Muscle layer of duodenum (tissue), 2 donors: ENCODE measurements at regions not wholly inside any gene's neighbourhood (a gene's known extent, or its start where the extent isn't known, plus 50 kb on each side); places are given as distances from the start of the nearest gene placed in this dataset.

Source experiments
- H3K27ac ChIP-seq: one replicate; pipeline ENCODE4 v1.7.0; 2013; ENCODE audit warnings: mild to moderate bottlenecking, low read length
- H3K27me3 ChIP-seq: one replicate; pipeline ENCODE4 v1.7.0; 2013; ENCODE audit warnings: low read depth, mild to moderate bottlenecking, control low read depth, low read length
- H3K36me3 ChIP-seq, 2 donors: one replicate each; pipeline ENCODE4 v1.7.0; 2013; ENCODE audit warnings: low read length in 2 of 2, control low read depth in 1 of 2, mild to moderate bottlenecking in 1 of 2; ENCODE audit not compliant: insufficient read depth in 2 of 2, control insufficient read depth in 1 of 2
- H3K4me1 ChIP-seq, 2 donors: one replicate each; pipeline ENCODE4 v1.7.0; 2013; ENCODE audit warnings: low read length in 2 of 2, mild to moderate bottlenecking in 2 of 2, control low read depth in 1 of 2, moderate library complexity in 1 of 2; ENCODE audit not compliant: insufficient read depth in 2 of 2, control insufficient read depth in 1 of 2
- H3K4me3 ChIP-seq, 2 donors: one replicate each; pipeline ENCODE4 v1.7.0; 2013; ENCODE audit warnings: low read length in 2 of 2, low read depth in 1 of 2, mild to moderate bottlenecking in 1 of 2
- H3K9me3 ChIP-seq, 2 donors: one replicate each; pipeline ENCODE4 v1.7.0; 2013; ENCODE audit warnings: low read length in 2 of 2, control low read depth in 1 of 2, mild to moderate bottlenecking in 1 of 2; ENCODE audit not compliant: control insufficient read depth in 1 of 2
- donor health status: healthy.

DNA sequence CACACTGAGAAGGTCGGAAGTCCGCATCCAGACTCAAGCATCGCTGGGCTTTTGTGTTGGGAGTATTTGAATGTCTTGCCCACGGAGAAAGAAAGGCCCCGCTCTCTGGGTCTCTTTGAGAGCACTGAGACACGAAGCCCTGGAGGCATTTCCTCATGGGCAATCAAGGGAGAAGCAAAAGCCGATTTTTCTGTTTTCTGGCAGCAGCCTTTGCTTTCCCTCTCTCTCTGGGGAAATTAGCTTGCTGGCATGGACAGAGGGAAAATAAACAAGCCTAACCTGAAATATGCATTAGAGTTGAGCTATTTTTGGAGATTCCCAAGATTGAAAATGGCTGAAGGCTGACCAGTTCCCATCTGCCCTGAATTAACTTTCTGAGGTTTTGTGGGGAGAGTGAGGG lies 238.7 kb downstream of the HAPSTR1 start:
- H3K4me1 ChIP-seq, result peaks cover 0 to 9% of the 10 kb centered on the region in 2 donors
- no peak overlapping the region for H3K4me3 ChIP-seq
- H3K27ac ChIP-seq, result no peak overlapping the region
- H3K27me3 ChIP-seq, result no peaks in the 10 kb centered on the region
- H3K36me3 ChIP-seq, result no peaks in the 10 kb centered on the region
- H3K9me3 ChIP-seq, result no peaks in the 10 kb centered on the region

- Histone ChIP-seq H3K27ac (no peak overlapping the region), H3K9me3 (no peaks in the 10 kb centered on the region), H3K27me3 (no peaks in the 10 kb centered on the region), H3K36me3 (no peaks in the 10 kb centered on the region), H3K4me3 (no peak overlapping the region), H3K4me1 (peaks cover 0 to 9% of the 10 kb centered on the region in 2 donors)
These were observed 240.1 kb downstream of the HAPSTR1 start for GRCh38 chr16:9331503-9331902.

DNA sequence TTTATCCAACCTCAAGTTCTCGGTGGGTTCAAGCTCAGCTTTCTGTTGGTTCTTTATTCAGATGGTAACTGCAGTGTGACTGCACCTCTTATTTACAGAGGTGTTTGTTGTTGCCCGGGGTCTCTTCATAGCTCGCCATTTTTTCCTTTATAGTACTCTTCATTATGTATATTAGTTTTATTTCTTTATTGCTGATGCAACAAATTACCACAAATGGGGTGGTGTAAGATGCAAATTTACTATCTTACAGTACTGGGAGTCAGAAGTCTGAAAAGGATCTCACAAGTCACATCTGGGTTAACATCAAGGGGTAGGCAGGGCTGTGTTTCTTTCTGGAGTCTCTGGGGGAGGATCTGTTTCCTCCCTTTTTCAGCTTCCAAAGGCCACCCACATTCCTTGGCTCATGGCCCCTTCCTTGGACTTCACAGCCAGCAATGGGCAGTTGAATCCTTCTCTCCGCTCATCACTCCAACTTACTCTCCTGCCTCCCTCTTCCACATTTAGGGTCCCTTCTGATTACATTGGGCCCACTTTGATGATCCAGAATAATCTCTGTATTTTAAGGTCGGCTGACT lies 241.2 kb downstream of the HAPSTR1 start:
- H3K4me1 ChIP-seq, result peaks cover 0 to 9% of the 10 kb centered on the region in 2 donors
- H3K9me3 ChIP-seq, result no peaks in the 10 kb centered on the region
- no peaks in the 10 kb centered on the region for H3K36me3 ChIP-seq
- H3K27me3 ChIP-seq, result no peaks in the 10 kb centered on the region
- no peak overlapping the region for H3K4me3 ChIP-seq
- no peak overlapping the region for H3K27ac ChIP-seq

GRCh38 chr16:9333469-9333868 lies 242.0 kb downstream of the HAPSTR1 start:
- no peaks in the 10 kb centered on the region for H3K27me3 ChIP-seq
- no peaks in the 10 kb centered on the region for H3K9me3 ChIP-seq
- H3K36me3 ChIP-seq, result no peaks in the 10 kb centered on the region
- no peak overlapping the region for H3K27ac ChIP-seq
- peaks cover 0 to 9% of the 10 kb centered on the region in 2 donors for H3K4me1 ChIP-seq
- H3K4me3 ChIP-seq, result no peak overlapping the region

DNA sequence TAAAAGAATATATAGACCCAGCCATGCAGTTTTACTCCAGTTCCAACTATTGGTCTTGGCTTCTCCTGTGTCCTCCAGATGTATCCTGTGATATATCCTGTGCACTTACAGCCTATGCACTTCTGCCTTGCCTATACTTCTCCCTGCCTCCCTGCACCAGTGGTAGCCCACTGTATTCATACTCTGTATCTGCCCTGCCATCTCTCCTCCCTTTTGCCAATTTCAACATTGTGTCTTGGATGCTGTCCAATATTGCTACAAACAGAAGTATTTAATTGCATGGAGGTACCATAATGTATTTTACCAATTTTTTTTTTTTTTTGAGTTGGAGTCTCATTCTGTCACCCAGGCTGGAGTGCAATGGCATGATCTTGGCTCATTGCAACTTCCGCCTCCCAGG lies 242.7 kb downstream of the HAPSTR1 start:
- Histone ChIP-seq H3K4me3 (no peak overlapping the region), H3K27ac (no peak overlapping the region), H3K4me1 (peaks cover 0 to 9% of the 10 kb centered on the region in 2 donors), H3K36me3 (no peaks in the 10 kb centered on the region), H3K9me3 (no peaks in the 10 kb centered on the region), H3K27me3 (no peaks in the 10 kb centered on the region)

DNA sequence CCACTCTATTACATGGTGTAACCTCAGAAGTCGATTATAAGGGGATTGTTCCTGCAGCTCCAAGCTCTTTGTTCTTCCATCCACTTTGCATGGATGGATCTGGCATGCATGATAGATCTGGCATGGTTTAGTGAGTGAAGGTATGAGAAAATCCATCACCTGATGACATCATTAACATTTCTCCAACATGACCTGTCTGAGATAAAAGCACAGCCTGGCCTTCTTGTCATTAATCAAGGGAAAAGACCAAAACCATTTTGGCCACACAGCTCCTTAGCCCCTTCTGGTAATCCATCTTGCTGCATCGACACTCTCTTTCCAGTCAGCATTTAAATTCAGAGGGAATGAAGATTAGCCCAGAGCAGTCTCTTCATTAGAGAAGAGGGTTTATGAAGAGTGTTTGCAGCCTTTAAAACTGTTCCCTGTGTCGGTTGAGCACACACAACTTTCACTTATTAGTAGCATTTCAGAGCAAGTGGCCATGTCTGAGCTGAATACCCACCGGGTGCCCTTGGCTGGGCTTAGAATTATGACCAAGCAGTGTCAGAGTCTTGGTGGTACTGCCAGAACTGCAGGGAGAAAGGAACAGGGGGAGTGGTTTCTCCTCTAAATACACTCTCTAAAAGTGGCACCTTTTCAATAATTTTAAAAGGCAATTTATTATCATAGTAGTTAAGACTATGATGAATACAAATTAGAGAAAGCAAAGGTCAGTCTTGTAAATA lies 246.0 kb downstream of the HAPSTR1 start:
- H3K27me3 ChIP-seq, result no peaks in the 10 kb centered on the region
- H3K4me3 ChIP-seq, result no peak overlapping the region
- H3K27ac ChIP-seq, result no peak overlapping the region
- no peaks in the 10 kb centered on the region for H3K9me3 ChIP-seq
- no peaks in the 10 kb centered on the region for H3K4me1 ChIP-seq
- H3K36me3 ChIP-seq, result no peaks in the 10 kb centered on the region

DNA sequence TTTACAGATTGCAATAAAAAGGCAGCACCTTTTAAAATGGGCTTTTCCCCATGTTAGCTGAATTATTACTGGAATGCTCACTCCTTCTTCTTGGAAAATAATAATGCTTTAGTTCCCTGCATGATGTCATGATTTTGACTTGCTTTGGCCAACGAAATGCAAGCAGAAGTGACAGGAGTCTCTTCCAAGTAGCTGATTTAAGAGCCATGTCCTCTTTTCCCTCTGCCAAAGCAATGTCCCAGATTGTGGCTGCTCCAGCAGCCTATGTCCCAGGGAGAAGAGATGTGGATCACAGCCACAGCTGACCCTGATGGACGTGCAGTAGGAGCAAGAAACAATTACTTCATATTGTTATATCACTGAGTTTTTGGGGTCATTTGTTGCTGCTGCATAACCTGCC lies 246.6 kb downstream of the HAPSTR1 start:
- Histone ChIP-seq H3K36me3 (no peaks in the 10 kb centered on the region), H3K27me3 (no peaks in the 10 kb centered on the region), H3K9me3 (no peaks in the 10 kb centered on the region), H3K4me3 (no peak overlapping the region), H3K27ac (no peak overlapping the region), H3K4me1 (no peaks in the 10 kb centered on the region)

- H3K27me3 ChIP-seq, result no peaks in the 10 kb centered on the region
- H3K27ac ChIP-seq, result no peak overlapping the region
- no peak overlapping the region for H3K4me3 ChIP-seq
These were observed 247.1 kb downstream of the HAPSTR1 start for GRCh38 chr16:9338510-9338909.

DNA sequence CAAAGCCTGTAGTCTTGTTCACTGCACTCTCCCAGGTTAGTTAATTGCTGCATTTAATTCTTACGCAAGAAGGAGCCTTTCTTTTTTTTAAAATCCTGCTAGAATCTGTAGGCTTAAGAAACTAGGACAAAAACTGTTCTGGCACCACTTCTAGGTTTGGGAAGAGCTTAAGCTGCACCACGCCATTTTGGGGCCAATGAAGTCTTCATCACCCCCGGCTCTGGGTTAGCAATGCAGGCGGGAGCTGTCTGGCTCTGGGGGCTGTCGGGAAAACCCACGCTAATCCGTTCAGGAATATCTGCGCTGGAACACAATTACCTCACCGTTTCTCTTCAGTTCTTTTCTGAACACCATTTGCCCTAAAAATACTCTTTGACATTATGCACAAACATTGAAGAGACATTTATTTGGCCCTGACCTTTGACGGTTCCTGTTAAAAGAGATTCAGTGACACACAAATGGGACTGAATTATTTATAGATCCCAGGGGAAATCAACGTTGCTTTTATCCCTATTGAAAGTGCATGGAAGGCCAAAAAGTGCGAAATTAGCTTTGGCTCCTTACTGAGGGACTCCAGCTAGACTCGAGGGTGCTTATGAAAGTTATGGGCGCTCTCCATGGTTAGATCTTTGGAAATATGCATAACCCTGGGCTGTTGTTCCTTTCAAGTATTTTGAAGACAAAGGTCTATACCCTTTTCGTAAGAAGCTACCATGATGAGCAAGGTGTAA lies 249.2 kb downstream of the HAPSTR1 start:
- no peaks in the 10 kb centered on the region for H3K27me3 ChIP-seq
- H3K27ac ChIP-seq, result no peak overlapping the region
- H3K4me1 ChIP-seq, result no peaks in the 10 kb centered on the region
- H3K36me3 ChIP-seq, result no peaks in the 10 kb centered on the region
- H3K4me3 ChIP-seq, result no peak overlapping the region
- H3K9me3 ChIP-seq, result no peaks in the 10 kb centered on the region

More at GRCh38 chr16:9338510-9338909, 247.1 kb downstream of the HAPSTR1 start:
- Histone ChIP-seq H3K9me3 (no peaks in the 10 kb centered on the region), H3K4me1 (no peaks in the 10 kb centered on the region), H3K36me3 (no peaks in the 10 kb centered on the region)

DNA sequence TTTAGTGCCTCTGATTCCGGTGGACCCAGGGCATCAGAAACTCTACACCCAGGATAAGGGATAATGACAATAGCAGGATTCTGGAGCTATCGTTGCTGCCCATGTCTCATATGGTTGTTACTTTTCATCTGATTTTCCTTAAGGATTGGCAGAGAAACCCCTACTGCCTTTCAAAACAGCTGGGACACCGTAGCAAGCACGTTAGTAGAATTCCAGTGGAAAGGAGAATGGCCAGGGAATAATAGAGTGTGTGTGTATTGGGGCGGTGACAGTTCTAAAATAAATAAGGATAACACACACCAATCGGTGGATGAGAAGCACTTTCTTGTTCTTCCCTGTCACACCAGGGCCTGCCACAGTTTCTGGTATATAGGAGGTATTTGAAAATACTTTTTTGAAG lies 251.8 kb downstream of the HAPSTR1 start:
- Histone ChIP-seq H3K27ac (no peak overlapping the region), H3K9me3 (no peaks in the 10 kb centered on the region), H3K36me3 (no peaks in the 10 kb centered on the region), H3K27me3 (no peaks in the 10 kb centered on the region), H3K4me1 (no peaks in the 10 kb centered on the region), H3K4me3 (no peak overlapping the region)

DNA sequence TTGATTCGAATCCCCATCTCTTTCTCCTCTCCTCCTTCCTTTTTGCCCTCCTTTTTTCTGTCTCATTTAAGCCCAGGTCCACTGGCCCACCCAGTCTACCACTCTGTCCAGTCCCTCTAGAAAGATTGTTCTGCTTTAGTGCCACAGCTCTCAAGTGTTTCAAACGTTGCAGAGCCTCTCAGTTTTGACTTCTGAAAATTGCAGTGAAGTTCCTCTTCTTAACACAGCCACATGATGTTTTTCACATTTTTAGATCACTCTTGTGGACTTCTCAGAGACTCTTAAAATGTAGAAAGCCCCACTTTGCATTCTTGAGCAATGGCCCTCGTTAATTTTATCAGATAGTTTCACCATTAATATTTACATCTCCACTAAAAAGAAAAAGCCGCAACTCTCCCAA lies 253.1 kb downstream of the HAPSTR1 start:
- H3K27me3 ChIP-seq, result no peaks in the 10 kb centered on the region

More for the DNA sequence above, 253.1 kb downstream of the HAPSTR1 start:
- H3K36me3 ChIP-seq, result no peaks in the 10 kb centered on the region
- no peaks in the 10 kb centered on the region for H3K4me1 ChIP-seq
- H3K27ac ChIP-seq, result no peak overlapping the region
- no peak overlapping the region for H3K4me3 ChIP-seq
- H3K9me3 ChIP-seq, result no peaks in the 10 kb centered on the region
